Immature natural killer cell (primary cell): ENCODE measurements at regions not wholly inside any gene's neighbourhood (a gene's known extent, or its start where the extent isn't known, plus 50 kb on each side); places are given as distances from the start of the nearest gene placed in this dataset.
"Not testable (repeated sequence)": the region's sequence is repeated elsewhere in the genome, so short reads cannot be mapped to it uniquely, and the experiment has no call there.

Experiments
- DNase-seq, 3 donors: peaks; one replicate each; pipeline ENCODE4 v3.0.0; 2022; ENCODE audit warnings: mixed read lengths in 1 of 3
- H3K27ac Mint-ChIP-seq, 6 donors: one replicate each; pipeline ENCODE4 v1.8.0; 2020; ENCODE audit warnings: mixed read lengths in 6 of 6, mild to moderate bottlenecking in 5 of 6, inconsistent platforms in 4 of 6, moderate library complexity in 3 of 6
- H3K27me3 Mint-ChIP-seq, 3 donors: one replicate each; pipeline ENCODE4 v1.8.0; 2020 to 2021; ENCODE audit warnings: low read depth in 3 of 3, mild to moderate bottlenecking in 3 of 3, mixed read lengths in 3 of 3, moderate library complexity in 3 of 3, inconsistent platforms in 1 of 3
- H3K36me3 Mint-ChIP-seq, 3 donors: one replicate each; pipeline ENCODE4 v1.8.0; 2020; ENCODE audit warnings: mixed read lengths in 3 of 3, inconsistent platforms in 2 of 3, mild to moderate bottlenecking in 2 of 3
- H3K4me1 Mint-ChIP-seq, 2 donors: one replicate each; pipeline ENCODE4 v1.8.0; 2020; ENCODE audit warnings: inconsistent platforms in 2 of 2, mild to moderate bottlenecking in 2 of 2, mixed read lengths in 2 of 2, moderate library complexity in 1 of 2
- H3K4me3 Mint-ChIP-seq, 5 donors: one replicate each; pipeline ENCODE4 v1.8.0; 2020; ENCODE audit warnings: mild to moderate bottlenecking in 5 of 5, mixed read lengths in 5 of 5, inconsistent platforms in 3 of 5, moderate library complexity in 3 of 5
- H3K9me3 Mint-ChIP-seq, 6 donors: one replicate each; pipeline ENCODE4 v1.8.0; 2020; ENCODE audit warnings: mild to moderate bottlenecking in 6 of 6, mixed read lengths in 6 of 6, inconsistent platforms in 4 of 6, moderate library complexity in 3 of 6

DNA sequence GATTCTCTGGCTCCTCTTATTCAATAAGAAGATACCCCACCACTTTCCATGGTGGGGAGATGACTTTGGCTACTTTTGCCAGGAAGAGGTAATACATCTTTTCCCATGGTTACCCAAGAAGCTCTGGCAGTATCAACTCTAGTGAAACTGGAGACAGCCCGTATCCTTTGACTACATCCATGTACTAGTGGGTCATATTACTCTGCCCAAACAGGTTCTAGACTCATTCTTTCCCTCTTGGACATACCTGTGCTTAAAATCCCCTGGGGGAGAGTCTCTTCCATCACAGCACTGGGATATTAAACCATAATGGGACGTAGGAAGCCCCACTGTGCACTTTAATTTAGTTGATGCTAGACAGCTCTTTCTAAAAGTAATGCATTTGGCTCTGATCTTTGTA lies 144.7 kb upstream of the KLF12 start:
- Mint-ChIP-seq H3K36me3 (peaks cover 0 to 2% (median 0%) of the 10 kb centered on the region in 3 donors), H3K27me3 (peaks cover 0 to 5% (median 2%) of the 10 kb centered on the region in 3 donors), H3K9me3 (no peaks in the 10 kb centered on the region), H3K27ac (no peak overlapping the region), H3K4me3 (no peak overlapping the region), H3K4me1 (peaks cover 17 to 35% of the 10 kb centered on the region in 2 donors)
- DNase-seq: no peak

DNA sequence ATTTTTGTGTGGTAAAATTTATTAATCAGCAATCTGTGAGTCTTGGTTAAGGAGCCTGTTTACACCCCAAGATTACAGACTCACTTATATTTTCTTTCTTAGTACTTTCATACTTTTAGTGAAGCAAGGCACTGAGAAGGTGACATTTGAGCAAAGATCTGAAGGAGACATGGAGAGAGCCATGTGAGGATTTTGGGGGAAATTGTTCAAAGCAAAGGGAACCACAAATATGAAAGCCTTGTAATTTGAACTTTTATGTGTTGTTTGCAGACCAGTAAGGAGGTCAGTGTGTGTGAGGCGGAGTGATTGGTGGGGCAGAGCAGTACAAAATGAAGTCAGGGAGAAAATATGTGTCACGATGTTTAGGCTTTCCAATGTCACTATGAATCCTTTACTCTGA lies 140.7 kb upstream of the KLF12 start:
- Mint-ChIP-seq H3K4me3 (no peak overlapping the region), H3K4me1 (peaks cover 34 to 45% of the 10 kb centered on the region in 2 donors), H3K36me3 (peaks cover 0 to 5% (median 4%) of the 10 kb centered on the region in 3 donors), H3K27me3 (peaks cover 0 to 3% (median 0%) of the 10 kb centered on the region in 3 donors), H3K9me3 (peaks cover 0 to 4% (median 0%) of the 10 kb centered on the region in 6 donors), H3K27ac (no peak overlapping the region)
- no peak for DNase-seq

DNA sequence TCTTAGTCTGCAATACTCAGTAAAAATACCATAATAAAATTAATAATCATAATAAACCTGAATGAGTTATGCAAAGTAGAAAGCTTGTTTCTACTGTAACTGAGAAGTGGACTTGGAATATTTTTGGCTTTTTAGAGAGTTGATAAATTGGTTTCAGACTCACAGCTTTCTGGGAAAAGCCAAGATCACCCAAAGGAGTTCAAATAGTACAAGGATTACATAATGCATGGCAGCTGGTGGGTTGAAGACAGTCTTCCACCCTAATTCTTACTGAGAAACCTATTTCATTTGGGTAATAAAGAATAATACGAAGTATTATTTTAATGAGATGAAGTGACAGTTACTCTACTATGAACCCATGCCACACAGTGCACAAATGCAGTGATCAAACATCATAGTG lies 139.4 kb upstream of the KLF12 start:
- Mint-ChIP-seq H3K4me3 (peak overlapping the region in 2 of 5 donors; percentile 18 to 60), H3K4me1 (peaks cover 34 to 45% of the 10 kb centered on the region in 2 donors), H3K36me3 (peaks cover 0 to 4% (median 3%) of the 10 kb centered on the region in 3 donors), H3K27ac (no peak overlapping the region), H3K9me3 (peaks cover 0 to 4% (median 0%) of the 10 kb centered on the region in 6 donors), H3K27me3 (no peaks in the 10 kb centered on the region)
- DNase-seq: no peak

DNA sequence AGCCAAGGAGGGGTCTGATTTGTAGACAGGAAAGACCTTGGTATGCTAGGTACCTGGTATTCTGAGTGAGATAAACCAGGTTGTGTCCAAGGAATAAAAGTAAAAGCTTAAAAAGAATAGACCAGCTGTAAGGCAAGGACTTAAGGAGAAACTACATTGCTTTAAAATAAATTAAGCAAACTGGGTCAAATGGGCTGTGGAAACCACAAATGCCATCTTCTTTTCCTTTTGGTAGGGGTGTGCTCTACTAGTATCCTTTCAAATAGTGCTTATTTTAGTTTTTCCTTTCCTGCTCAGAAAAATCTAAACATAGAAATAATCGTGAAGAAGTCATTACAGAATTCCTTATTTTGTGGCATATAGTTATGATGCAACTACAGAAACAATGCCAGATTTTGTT lies 138.6 kb upstream of the KLF12 start:
- Mint-ChIP-seq H3K9me3 (peaks cover 0 to 4% (median 0%) of the 10 kb centered on the region in 6 donors), H3K27ac (peak overlapping the region in 5 of 6 donors; percentile 2 to 79 (median 54)), H3K4me1 (peaks cover 34 to 40% of the 10 kb centered on the region in 2 donors), H3K4me3 (peak overlapping the region; percentile 31 to 69 (median 34)), H3K36me3 (peaks cover 0 to 4% (median 3%) of the 10 kb centered on the region in 3 donors), H3K27me3 (no peaks in the 10 kb centered on the region)
- no peak for DNase-seq

DNA sequence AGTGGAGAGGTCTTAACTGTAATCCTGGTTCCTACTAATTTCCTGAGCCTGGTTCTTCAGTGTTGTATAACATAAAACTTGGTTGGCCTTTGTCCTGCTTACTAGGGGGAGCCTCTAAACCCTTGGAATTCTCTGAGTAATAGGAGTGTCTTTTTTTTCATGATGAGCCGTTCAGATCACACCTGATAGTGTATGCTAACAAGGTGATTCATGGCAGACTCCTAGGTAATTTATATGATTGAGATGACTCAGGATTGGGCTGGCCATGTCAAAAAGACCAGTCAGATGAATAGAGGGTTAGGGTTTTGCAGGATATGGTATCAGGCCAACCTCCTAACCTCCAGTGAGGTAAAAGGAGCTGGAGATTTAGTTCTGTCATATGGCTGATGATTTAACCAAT lies 135.8 kb upstream of the KLF12 start:
- H3K27me3 Mint-ChIP-seq: no peaks in the 10 kb centered on the region
- H3K9me3 Mint-ChIP-seq: peaks cover 0 to 12% (median 1%) of the 10 kb centered on the region in 6 donors
- H3K4me3 Mint-ChIP-seq: no peak overlapping the region
- peaks cover 22 to 30% of the 10 kb centered on the region in 2 donors for H3K4me1 Mint-ChIP-seq
- peaks cover 2 to 12% (median 4%) of the 10 kb centered on the region in 3 donors for H3K36me3 Mint-ChIP-seq
- H3K27ac Mint-ChIP-seq: no peak overlapping the region
- DNase-seq: no peak

DNA sequence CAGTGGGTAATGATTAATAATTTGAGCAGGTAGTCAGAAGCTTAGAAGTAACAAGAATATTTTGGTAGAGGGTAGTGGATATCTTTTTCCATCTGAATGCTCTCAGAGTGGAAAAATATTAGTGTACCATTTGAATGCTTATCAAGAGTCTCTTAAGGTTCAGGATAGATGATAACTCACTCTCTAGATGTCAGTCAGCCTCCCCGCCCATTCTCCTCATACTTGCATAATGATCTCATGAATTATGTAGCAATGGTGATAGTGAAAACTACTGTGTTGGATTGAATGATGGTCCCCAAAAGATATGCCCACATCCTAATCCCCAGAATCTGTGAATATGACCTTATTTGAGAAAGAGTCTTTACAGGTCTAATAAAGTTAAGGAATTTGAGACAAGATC lies 132.7 kb upstream of the KLF12 start:
- H3K27ac Mint-ChIP-seq: no peak overlapping the region
- no peaks in the 10 kb centered on the region for H3K27me3 Mint-ChIP-seq
- peaks cover 0 to 20% (median 8%) of the 10 kb centered on the region in 3 donors for H3K36me3 Mint-ChIP-seq
- H3K4me3 Mint-ChIP-seq: no peak overlapping the region
- H3K4me1 Mint-ChIP-seq: peaks cover 3 to 5% of the 10 kb centered on the region in 2 donors
- DNase-seq: no peak
- peaks cover 2 to 17% (median 8%) of the 10 kb centered on the region in 6 donors for H3K9me3 Mint-ChIP-seq

DNA sequence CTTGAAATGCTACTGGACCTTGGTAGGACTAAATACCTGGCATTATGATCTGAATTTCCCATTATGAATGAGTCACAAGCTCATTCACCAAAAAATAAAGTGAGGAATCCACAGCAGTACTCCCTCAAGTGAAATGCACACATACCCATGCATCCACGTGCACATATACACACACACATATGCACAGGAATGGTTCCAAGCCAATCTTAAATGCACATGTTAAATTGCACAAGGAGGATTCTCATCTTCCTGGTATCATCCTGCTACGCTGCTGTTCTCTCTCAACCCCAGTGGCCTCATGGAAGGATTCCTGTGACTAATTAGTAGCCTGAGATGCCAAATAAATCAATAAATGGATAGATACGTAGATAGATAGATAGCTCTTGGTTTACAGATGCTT lies 132.1 kb upstream of the KLF12 start:
- no peak overlapping the region for H3K27ac Mint-ChIP-seq

DNA sequence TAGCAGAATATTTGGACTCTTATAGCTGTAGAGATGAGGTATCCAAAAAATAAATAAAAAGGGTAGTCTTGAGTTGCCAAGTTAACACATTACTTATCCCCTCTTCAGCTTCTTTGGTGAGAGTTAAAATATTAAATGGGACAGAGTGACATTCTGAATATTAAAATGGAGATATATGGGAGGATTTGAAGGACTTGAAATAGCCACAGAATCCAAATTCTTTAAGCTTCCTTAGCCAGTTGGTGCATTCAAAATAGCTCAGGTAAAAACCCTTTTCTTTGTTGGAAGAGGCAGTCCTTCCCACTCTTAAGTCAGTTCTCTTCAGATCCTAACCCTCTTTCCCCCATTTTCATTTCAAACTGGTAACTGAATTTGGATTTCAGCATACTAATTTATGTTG lies 130.1 kb upstream of the KLF12 start:
- peaks cover 0 to 1% (median 0%) of the 10 kb centered on the region in 3 donors for H3K27me3 Mint-ChIP-seq
- DNase-seq: no peak
- H3K9me3 Mint-ChIP-seq: peaks cover 2 to 17% (median 6%) of the 10 kb centered on the region in 6 donors
- peaks cover 0 to 17% (median 8%) of the 10 kb centered on the region in 3 donors for H3K36me3 Mint-ChIP-seq
- peaks cover 13 to 16% of the 10 kb centered on the region in 2 donors for H3K4me1 Mint-ChIP-seq
- no peak overlapping the region for H3K27ac Mint-ChIP-seq
- no peak overlapping the region for H3K4me3 Mint-ChIP-seq

More for the DNA sequence above, 132.1 kb upstream of the KLF12 start:
- Mint-ChIP-seq H3K9me3 (peaks cover 2 to 17% (median 8%) of the 10 kb centered on the region in 6 donors), H3K27me3 (no peaks in the 10 kb centered on the region), H3K4me1 (peaks cover 3 to 6% of the 10 kb centered on the region in 2 donors), H3K36me3 (peaks cover 0 to 17% (median 8%) of the 10 kb centered on the region in 3 donors), H3K4me3 (no peak overlapping the region)
- DNase-seq: no peak

DNA sequence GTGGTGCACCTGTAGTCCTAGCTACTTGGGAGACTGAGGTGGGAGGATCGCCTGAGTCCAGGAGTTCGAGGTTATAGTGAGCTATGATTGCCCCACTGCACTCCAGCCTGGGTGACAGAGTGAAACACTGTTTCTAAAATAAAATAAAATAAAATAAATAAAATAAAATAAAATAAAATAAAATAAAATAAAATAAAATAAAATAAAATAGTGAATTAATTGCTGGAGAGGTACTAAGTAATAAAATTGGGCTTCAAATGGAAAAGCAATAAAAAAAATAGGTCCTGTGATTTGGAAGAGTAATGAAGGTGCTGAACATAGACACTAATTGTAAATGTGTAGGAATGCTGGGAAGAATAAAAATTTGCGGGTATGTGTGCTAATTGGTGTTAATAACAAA lies 126.2 kb upstream of the KLF12 start:
- Mint-ChIP-seq H3K9me3 (peaks cover 0 to 17% (median 4%) of the 10 kb centered on the region in 6 donors), H3K4me1 (peaks cover 38 to 45% of the 10 kb centered on the region in 2 donors)
- not testable (repeated sequence) for DNase-seq, H3K27me3 Mint-ChIP-seq, H3K36me3 Mint-ChIP-seq, H3K27ac Mint-ChIP-seq, H3K4me3 Mint-ChIP-seq

DNA sequence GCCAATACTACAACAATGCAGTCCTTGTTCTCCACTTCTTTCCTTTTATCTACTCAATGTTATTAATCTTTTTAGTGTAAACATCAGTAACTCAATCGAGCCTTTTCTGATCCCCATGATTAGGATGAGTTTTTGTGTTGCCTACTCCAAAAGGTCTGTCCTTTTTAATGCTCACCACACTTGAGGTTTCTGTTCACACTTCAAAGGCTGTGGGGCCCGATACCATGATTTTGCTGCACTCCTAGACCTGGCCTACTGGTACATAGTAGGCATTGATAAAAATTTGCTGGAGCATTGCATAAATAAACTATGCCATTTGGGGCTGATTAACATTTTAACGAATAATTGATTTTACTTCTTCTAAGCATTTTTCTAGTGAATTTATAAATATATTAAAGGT lies 125.4 kb upstream of the KLF12 start:
- Mint-ChIP-seq H3K4me3 (peak overlapping the region in 4 of 5 donors; percentile 4 to 60 (median 22)), H3K4me1 (peaks cover 38 to 45% of the 10 kb centered on the region in 2 donors), H3K27ac (peak overlapping the region in 3 of 6 donors; percentile 29 to 86 (median 41)), H3K9me3 (peaks cover 0 to 11% (median 4%) of the 10 kb centered on the region in 6 donors), H3K27me3 (peaks cover 0 to 2% (median 0%) of the 10 kb centered on the region in 3 donors), H3K36me3 (peaks cover 0 to 8% (median 4%) of the 10 kb centered on the region in 3 donors)
- peak in 1 of 3 donors; percentile 19 for DNase-seq

DNA sequence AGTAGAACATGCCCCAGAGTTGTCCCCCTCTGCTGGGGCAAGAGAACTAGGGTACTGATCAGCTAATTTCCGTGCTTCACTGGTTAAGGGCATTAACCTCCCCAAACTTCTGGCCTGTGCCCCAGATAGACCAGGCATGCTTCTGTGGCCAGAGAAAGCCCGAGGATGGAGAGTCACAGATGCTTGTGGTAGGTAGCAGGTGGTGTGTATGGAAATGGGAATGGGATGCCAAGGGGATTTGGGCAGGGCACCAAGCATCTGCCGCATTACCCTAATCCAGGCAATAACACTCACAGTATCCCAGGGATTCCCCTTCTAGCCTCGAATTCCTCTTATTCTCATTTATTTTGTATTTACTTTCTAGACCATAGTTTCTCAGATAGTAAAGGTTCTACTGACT lies 124.8 kb upstream of the KLF12 start:
- Mint-ChIP-seq H3K36me3 (peaks cover 0 to 4% (median 1%) of the 10 kb centered on the region in 3 donors), H3K27ac (peak overlapping the region in 3 of 6 donors; percentile 31 to 86 (median 41)), H3K4me3 (peak overlapping the region in 2 of 5 donors; percentile 34 to 60), H3K27me3 (peaks cover 0 to 2% (median 0%) of the 10 kb centered on the region in 3 donors), H3K9me3 (peaks cover 0 to 5% (median 3%) of the 10 kb centered on the region in 6 donors), H3K4me1 (peaks cover 42 to 48% of the 10 kb centered on the region in 2 donors)
- no peak for DNase-seq

DNA sequence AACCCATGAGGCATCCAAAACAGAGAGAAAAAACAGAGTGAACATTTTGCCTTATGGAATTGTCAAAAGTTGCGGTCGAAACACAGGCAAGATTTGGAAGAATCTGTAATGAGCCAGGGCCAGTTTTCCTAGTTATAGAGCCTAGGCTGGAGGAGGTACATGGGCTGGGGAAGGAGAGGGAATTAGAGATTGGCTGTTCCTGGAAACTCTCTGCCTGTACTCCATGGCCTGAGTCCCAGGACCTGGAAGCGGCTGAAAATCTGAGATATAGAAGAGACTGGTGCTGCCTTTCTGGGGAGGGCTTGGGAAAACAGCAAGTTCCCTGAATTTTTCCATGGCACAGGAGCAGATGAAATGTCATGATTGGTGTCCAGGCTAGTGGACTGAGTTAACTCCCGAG lies 122.8 kb upstream of the KLF12 start:
- no peak for DNase-seq
- no peaks in the 10 kb centered on the region for H3K36me3 Mint-ChIP-seq
- H3K27me3 Mint-ChIP-seq: peaks cover 0 to 2% (median 0%) of the 10 kb centered on the region in 3 donors
- no peaks in the 10 kb centered on the region for H3K9me3 Mint-ChIP-seq
- H3K4me3 Mint-ChIP-seq: no peak overlapping the region
- peaks cover 61 to 64% of the 10 kb centered on the region in 2 donors for H3K4me1 Mint-ChIP-seq
- H3K27ac Mint-ChIP-seq: peak overlapping the region in 4 of 6 donors; percentile 12 to 70 (median 34)

DNA sequence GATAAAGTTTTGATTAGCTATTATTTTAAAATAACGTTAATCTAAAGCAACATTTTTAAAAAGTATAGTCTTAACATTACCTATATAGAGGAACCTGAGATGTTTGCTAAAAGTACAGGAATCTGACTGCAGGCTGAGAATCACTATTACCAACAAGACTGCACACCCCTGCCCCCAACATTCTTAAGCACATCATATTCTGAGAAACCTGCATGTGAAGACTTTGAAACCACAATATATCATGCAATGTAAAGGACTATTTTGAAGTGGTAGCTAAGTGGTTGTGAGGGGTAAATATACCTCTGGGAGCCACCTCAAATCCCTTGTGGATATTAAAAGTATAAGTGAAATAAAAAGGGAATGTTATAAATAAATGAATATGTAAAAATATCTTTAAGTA lies 119.0 kb upstream of the KLF12 start:
- H3K9me3 Mint-ChIP-seq: no peaks in the 10 kb centered on the region
- no peak overlapping the region for H3K27ac Mint-ChIP-seq
- DNase-seq: no peak
- H3K4me3 Mint-ChIP-seq: peak overlapping the region in 3 of 5 donors; percentile 49 to 60 (median 59)
- no peaks in the 10 kb centered on the region for H3K36me3 Mint-ChIP-seq
- peaks cover 0 to 2% (median 0%) of the 10 kb centered on the region in 3 donors for H3K27me3 Mint-ChIP-seq
- peaks cover 63 to 72% of the 10 kb centered on the region in 2 donors for H3K4me1 Mint-ChIP-seq

DNA sequence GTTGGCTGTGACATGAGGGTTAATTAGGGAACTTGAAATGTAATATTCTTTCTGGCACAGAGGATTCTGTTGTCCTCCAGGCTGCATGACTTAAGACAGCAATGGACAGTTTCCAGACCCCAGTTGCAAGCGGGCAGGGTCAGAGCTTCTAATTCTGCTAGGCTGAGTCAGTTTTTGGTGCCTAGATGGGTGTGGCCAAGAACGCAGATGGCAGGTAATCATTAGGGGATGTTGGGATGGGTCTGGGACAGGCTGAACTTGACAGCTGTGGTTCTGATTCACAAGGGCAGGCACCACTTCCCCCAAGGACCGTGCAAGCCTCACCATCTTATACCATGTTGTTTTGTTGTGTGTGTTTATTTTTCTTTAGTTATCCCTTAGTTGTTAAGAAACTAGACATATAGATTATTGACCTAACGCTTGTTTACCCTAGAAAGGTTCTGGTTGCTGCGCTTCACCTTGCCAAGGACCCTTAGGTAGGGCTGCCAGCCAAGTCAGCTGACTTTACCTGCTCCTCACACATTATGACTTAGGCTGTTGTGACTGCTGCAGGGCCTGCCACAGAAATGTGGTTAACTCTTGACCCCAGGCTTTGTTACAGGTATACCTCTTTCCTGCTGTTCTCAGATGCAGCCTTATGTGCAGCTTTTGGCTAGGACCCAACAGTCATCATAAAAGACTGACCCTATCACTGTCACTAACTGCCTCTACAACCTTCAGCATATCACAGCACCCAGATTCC lies 117.7 kb upstream of the KLF12 start:
- Mint-ChIP-seq H3K9me3 (no peaks in the 10 kb centered on the region), H3K4me3 (peak overlapping the region; percentile 2 to 60 (median 43)), H3K27ac (peak overlapping the region in 5 of 6 donors; percentile 32 to 73 (median 64)), H3K36me3 (no peaks in the 10 kb centered on the region), H3K4me1 (peaks cover 59 to 70% of the 10 kb centered on the region in 2 donors), H3K27me3 (peaks cover 0 to 2% (median 0%) of the 10 kb centered on the region in 3 donors)
- no peak for DNase-seq
